MM.1S (cell line): ENCODE measurements at regions not wholly inside any gene's neighbourhood (a gene's known extent, or its start where the extent isn't known, plus 50 kb on each side); places are given as distances from the start of the nearest gene placed in this dataset.

Experiments
- DNase-seq: peaks from one replicate; pipeline ENCODE4 v3.0.0-alpha.2; 2015
- H2AFZ ChIP-seq: fragments of 300-600 bp; sonication (generic); 2 replicates; pipeline ENCODE4 v1.6.0; 2016; ENCODE audit warnings: antibody characterized with exemption, low read length
- H3F3A ChIP-seq: fragments of 300-600 bp; sonication (generic); 2 replicates; pipeline ENCODE4 v1.6.1; 2016; ENCODE audit warnings: mild to moderate bottlenecking, antibody characterized with exemption, low read length, moderate library complexity, mixed read lengths; ENCODE audit not compliant: insufficient read depth
- H3K27ac ChIP-seq: fragments of 300-600 bp; sonication (generic); 2 replicates; pipeline ENCODE4 v1.5.1; 2016; ENCODE audit warnings: mild to moderate bottlenecking, low read length
- H3K27me3 ChIP-seq: fragments of 300-600 bp; sonication (generic); replicated peaks from 2 replicates; pipeline ENCODE4 v1.6.0; 2016; ENCODE audit warnings: low read length; ENCODE audit not compliant: insufficient read depth
- H3K36me3 ChIP-seq: fragments of 300-600 bp; sonication (generic); replicated peaks from 2 replicates; pipeline ENCODE4 v1.6.1; 2016; ENCODE audit warnings: mild to moderate bottlenecking, low read length, mixed read lengths; ENCODE audit not compliant: insufficient read depth
- H3K4me1 ChIP-seq: fragments of 300-600 bp; sonication (generic); 2 replicates; pipeline ENCODE4 v1.6.1; 2016; ENCODE audit warnings: low read length, mixed read lengths
- H3K4me2 ChIP-seq: fragments of 300-600 bp; sonication (generic); 2 replicates; pipeline ENCODE4 v1.6.0; 2016; ENCODE audit warnings: low read depth, low read length
- H3K4me3 ChIP-seq: fragments of 300-600 bp; sonication (generic); 2 replicates; pipeline ENCODE4 v1.5.1; 2016; ENCODE audit warnings: low read length, mixed read lengths
- H3K79me2 ChIP-seq: fragments of 300-600 bp; sonication (generic); 2 replicates; pipeline ENCODE4 v1.6.1; 2016; ENCODE audit warnings: mixed run types, low read length, mixed read lengths
- H3K9ac ChIP-seq: fragments of 300-600 bp; sonication (generic); 2 replicates; pipeline ENCODE4 v1.6.1; 2016; ENCODE audit warnings: low read length, mixed read lengths
- H3K9me2 ChIP-seq: fragments of 300-600 bp; sonication (generic); replicated peaks from 2 replicates; pipeline ENCODE4 v1.6.1; 2016; ENCODE audit warnings: mild to moderate bottlenecking, low read length, mixed read lengths; ENCODE audit not compliant: insufficient read depth
- H3K9me3 ChIP-seq: fragments of 300-600 bp; sonication (generic); replicated peaks from 2 replicates; pipeline ENCODE4 v1.6.1; 2016; ENCODE audit warnings: mild to moderate bottlenecking, low read length, mixed read lengths; ENCODE audit not compliant: insufficient read depth
- H4K20me1 ChIP-seq: fragments of 300-600 bp; sonication (generic); 2 replicates; pipeline ENCODE4 v1.6.1; 2016; ENCODE audit warnings: mild to moderate bottlenecking, low read length, moderate library complexity, mixed read lengths; ENCODE audit not compliant: insufficient read depth
- CTCF ChIP-seq: fragments of 300-600 bp; sonication (generic); IDR thresholded peaks from 2 replicates; pipeline ENCODE4 v1.5.1; 2016; ENCODE audit warnings: antibody characterized with exemption, low read length, mixed read lengths
- EZH2 ChIP-seq: fragments of 300-600 bp; sonication (generic); optimal IDR thresholded peaks from 2 replicates; pipeline ENCODE3; 2017; ENCODE audit warnings: low read depth, mild to moderate bottlenecking, antibody characterized with exemption, low read length, mixed read lengths
- EZH2phosphoT487 ChIP-seq: fragments of 300-600 bp; sonication (generic); IDR thresholded peaks from 2 replicates; pipeline ENCODE4 v1.6.1; 2018; ENCODE audit warnings: antibody characterized with exemption, low read length

DNA sequence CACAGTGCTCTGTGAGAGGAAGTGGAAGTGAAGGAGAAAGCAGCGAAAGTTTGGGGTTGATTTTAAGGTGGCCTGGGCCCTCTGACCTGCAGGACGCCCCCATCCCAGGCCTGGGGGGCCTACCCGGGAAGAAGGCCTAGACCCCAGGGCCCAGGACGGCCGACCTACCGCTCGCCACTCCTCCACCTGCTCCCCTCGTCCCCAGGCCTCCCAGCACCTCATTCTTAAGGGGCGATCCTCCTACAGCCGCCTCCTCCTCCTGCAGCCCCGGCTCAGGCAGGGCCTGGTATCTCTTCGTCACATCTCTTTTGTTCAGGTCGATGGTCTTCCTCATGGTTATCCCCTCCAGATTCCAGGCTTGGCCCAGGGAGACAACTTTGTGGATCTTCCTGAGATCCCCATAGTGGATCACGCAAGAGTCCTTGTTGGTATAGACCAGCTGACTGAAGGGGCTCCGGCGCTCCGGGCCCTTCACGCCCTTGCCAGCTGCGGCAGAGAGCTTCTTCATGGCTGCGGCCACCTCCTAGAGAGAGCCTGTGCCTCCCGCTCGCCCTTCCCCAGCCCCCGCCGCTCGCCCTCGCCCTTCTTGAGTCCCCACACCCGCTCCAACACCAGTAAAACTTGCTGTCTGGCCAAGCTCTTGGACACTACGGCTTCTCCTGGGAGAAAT lies 117.5 kb downstream of the OR13A1 start:
- Histone ChIP-seq H3K27me3 (no peaks in the 10 kb centered on the region), H3K4me3 (no peak overlapping the region), H3K79me2 (no peaks in the 10 kb centered on the region), H2AFZ (no peak overlapping the region), H3K27ac (no peak overlapping the region), H3F3A (no peaks in the 10 kb centered on the region), H3K4me1 (no peaks in the 10 kb centered on the region), H3K36me3 (no peaks in the 10 kb centered on the region), H3K9me3 (no peaks in the 10 kb centered on the region), H4K20me1 (no peaks in the 10 kb centered on the region), H3K9me2 (no peaks in the 10 kb centered on the region), H3K9ac (no peak overlapping the region), H3K4me2 (no peak overlapping the region)
- DNase-seq = no peak
- TF ChIP-seq CTCF (no peak), EZH2phosphoT487 (no peak), EZH2 (no peak)

DNA sequence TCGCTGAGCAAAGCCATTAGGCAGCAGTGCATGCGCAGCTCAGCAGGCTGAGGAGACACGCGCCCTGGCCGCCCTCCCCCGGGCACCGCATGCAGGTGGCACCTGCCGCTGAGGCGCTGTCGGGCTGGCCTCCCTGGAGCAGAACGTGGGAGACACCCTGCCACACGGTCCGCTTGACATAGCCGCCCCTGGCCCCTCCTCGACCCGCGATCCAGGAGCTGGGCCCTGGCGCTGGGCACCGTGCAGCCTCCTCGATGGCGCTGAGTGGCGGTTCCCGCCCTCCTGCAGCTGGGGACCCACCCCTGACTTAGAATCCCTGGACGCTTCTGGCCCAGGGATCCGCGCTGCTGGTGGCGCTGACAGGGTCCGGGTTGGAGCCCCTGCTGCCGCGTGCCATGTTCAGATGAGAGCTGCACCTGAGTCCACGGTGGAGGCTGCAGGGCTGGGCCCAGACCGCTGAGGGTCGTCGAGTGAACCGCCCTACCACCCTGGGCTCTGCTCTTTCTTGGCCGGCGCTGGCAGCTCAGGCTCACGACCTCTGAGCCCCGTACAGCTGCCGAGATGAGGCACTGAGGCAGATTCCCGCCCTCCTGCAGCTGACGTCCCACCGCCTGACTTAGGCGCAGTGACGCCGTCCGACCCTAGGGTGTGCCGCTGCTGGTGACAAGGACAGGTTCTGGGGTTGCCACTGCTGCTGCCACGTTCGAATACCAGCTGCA lies 116.8 kb downstream of the OR13A1 start:
- Histone ChIP-seq H3K9me2 (no peaks in the 10 kb centered on the region), H3K4me1 (no peaks in the 10 kb centered on the region), H3F3A (no peaks in the 10 kb centered on the region), H3K4me3 (no peak overlapping the region), H3K27ac (no peak overlapping the region), H4K20me1 (no peaks in the 10 kb centered on the region), H3K9ac (no peak overlapping the region), H3K27me3 (no peaks in the 10 kb centered on the region), H3K9me3 (no peaks in the 10 kb centered on the region), H3K79me2 (no peaks in the 10 kb centered on the region), H2AFZ (no peak overlapping the region), H3K4me2 (no peak overlapping the region), H3K36me3 (no peaks in the 10 kb centered on the region)
- no peak for DNase-seq
- no peak for TF ChIP-seq EZH2
- TF ChIP-seq CTCF = no peak
- no peak for TF ChIP-seq EZH2phosphoT487

DNA sequence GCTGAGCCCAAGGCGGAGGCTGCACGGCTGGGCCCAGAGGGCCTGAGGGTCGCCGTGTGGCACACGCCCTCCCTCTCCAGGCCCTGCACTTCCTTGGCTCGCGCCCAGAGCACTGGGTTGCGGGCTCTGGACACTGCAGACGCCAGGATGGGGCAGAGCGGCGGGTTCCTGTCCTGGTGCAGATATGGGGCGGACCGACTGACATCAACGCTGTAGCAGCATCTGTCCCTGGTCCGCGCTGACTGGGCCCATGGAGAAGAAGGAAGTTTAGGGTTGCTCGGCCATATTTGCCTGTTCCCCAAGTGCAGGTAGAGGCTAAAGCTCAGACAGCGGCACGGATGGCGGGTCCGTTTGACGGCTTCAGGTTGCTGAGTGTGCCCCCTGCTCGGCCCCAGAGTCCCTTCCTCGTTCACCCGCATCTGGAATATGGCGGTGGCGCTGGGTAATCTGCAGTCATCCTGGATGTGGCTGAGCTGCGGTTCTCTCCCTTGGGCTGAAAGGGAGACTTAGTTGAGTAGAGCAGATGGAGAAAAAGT lies 116.1 kb downstream of the OR13A1 start:
- no peak for DNase-seq
- H3K4me2 ChIP-seq = no peak overlapping the region
- no peak overlapping the region for H3K9ac ChIP-seq
- no peak overlapping the region for H3K4me3 ChIP-seq
- no peaks in the 10 kb centered on the region for H3F3A ChIP-seq
- H3K27ac ChIP-seq = no peak overlapping the region
- H3K9me2 ChIP-seq = no peaks in the 10 kb centered on the region
- H2AFZ ChIP-seq = no peak overlapping the region
- H3K79me2 ChIP-seq = no peaks in the 10 kb centered on the region
- H4K20me1 ChIP-seq = no peaks in the 10 kb centered on the region
- no peaks in the 10 kb centered on the region for H3K4me1 ChIP-seq
- no peak for TF ChIP-seq CTCF
- no peak for TF ChIP-seq EZH2phosphoT487
- H3K9me3 ChIP-seq = no peaks in the 10 kb centered on the region
- no peaks in the 10 kb centered on the region for H3K36me3 ChIP-seq
- H3K27me3 ChIP-seq = no peaks in the 10 kb centered on the region
